ENCODE measurements at regions not wholly inside any gene's neighbourhood (a gene's known extent, or its start where the extent isn't known, plus 50 kb on each side); places are given as distances from the start of the nearest gene placed in this dataset.

GRCh38 chr7:121557034-121557892, 161.2 kb upstream of the FAM3C start (continued):
- TF ChIP-seq RAD21 (IDR thresholded peaks at IDR 0.05; ENCODE audit: low read depth) (0 out of 2 replicates have a peak, but pooled peaks have one; percentile 8), FOSL1 (IDR thresholded peaks at IDR 0.05; ENCODE audit: low read depth) (peak; percentile 85), CEBPB (IDR thresholded peaks at IDR 0.05; ENCODE audit: low read depth) (no peak), CBX3 (IDR thresholded peaks at IDR 0.05; ENCODE audit: low read depth) (peak; percentile 18; the same call in 1 of the 2 replicates), POLR2A (IDR thresholded peaks at IDR 0.05; ENCODE audit: borderline replicate concordance, extremely low read depth, insufficient read depth, insufficient read length) (no peak), SRF (IDR thresholded peaks at IDR 0.05; ENCODE audit: low read depth) (no peak), ELF1 (IDR thresholded peaks at IDR 0.05; ENCODE audit: borderline replicate concordance, low read depth) (no peak), EZH2phosphoT487 (IDR thresholded peaks at IDR 0.05; ENCODE audit: borderline replicate concordance) (no peak), ZFX (IDR thresholded peaks at IDR 0.05) (no peak)

GRCh38 chr7:121555558-121555957, 159.4 kb upstream of the FAM3C start:
- POLR2A ChIA-PET, result no interaction called here
- no peak for ATAC-seq

More at GRCh38 chr7:121555558-121555957, 159.4 kb upstream of the FAM3C start:
- no peak for DNase-seq (ENCODE audit: low read depth, low spot score)
- H3K9me2 ChIP-seq (ENCODE audit: insufficient read depth), result no peaks in the 10 kb centered on the region
- H3K27ac ChIP-seq (ENCODE audit: low read depth, low read length), result no peak overlapping the region
- H3K79me2 ChIP-seq (ENCODE audit: insufficient read depth, low read length), result no peaks in the 10 kb centered on the region
- CTCF ChIA-PET, result no interaction called here
- H3K4me1 ChIP-seq (ENCODE audit: control insufficient read depth in 1 of 2, insufficient read depth in 2 of 2, low read length in 2 of 2), result peaks cover 8 to 24% of the 10 kb centered on the region in 2 experiments; a peak in 2 of 4 replicates
- intact Hi-C loops (cut with micrococcal nuclease), result no loop called here
- H2AFZ ChIP-seq (ENCODE audit: low read depth, low read length, poor library complexity, severe bottlenecking), result peak overlapping the region; percentile 83
- H3K9me3 ChIP-seq (ENCODE audit: control insufficient read depth in 1 of 2, insufficient read depth in 1 of 2, low read depth in 1 of 2, low read length in 2 of 2), result no peaks in the 10 kb centered on the region
- no peaks in the 10 kb centered on the region for H4K20me1 ChIP-seq (ENCODE audit: insufficient read depth)
- no peak for TF ChIP-seq MAX (IDR thresholded peaks at IDR 0.05)
- no peak for TF ChIP-seq EZH2 (IDR thresholded peaks at IDR 0.05)
- TF ChIP-seq ZBTB33 (IDR thresholded peaks at IDR 0.05; ENCODE audit: extremely low read depth, insufficient replicate concordance, low read length), result no peak
- TF ChIP-seq RAD21 (IDR thresholded peaks at IDR 0.05; ENCODE audit: low read depth), result no peak
- TF ChIP-seq EGR1 (IDR thresholded peaks at IDR 0.05; ENCODE audit: low read depth), result no peak
- TF ChIP-seq JUND (IDR thresholded peaks at IDR 0.05), result no peak
- no peak for TF ChIP-seq POLR2A (IDR thresholded peaks at IDR 0.05; ENCODE audit: borderline replicate concordance, extremely low read depth, insufficient read depth, insufficient read length)
- no peak for TF ChIP-seq POLR2AphosphoS5 (IDR thresholded peaks at IDR 0.05; ENCODE audit: low read depth, low read length)
- TF ChIP-seq CBX3 (IDR thresholded peaks at IDR 0.05; ENCODE audit: low read depth), result no peak
- TF ChIP-seq EZH2phosphoT487 (IDR thresholded peaks at IDR 0.05; ENCODE audit: borderline replicate concordance), result no peak
- no peak overlapping the region for H3K4me2 ChIP-seq (ENCODE audit: low read length)
- no peak overlapping the region for H3K4me3 ChIP-seq (replicated peaks in 1 of 2; ENCODE audit: low read depth in 1 of 2, low read length in 2 of 2)
- RAD21 ChIA-PET (ENCODE audit: low non-redundant PET in 1 of 2, low total read pairs in 2 of 2, uncharacterized antibody in 2 of 2, unreplicated experiment in 2 of 2), result no interaction called here
- no peaks in the 10 kb centered on the region for H3K27me3 ChIP-seq (ENCODE audit: insufficient read depth, low read length)
- no TSS peak for BruUV-seq (replicated peaks)
- H3K9ac ChIP-seq (ENCODE audit: low read length), result no peak overlapping the region
- no peaks in the 10 kb centered on the region for H3K36me3 ChIP-seq (ENCODE audit: control insufficient read depth in 1 of 2, insufficient read depth in 2 of 2, low read length in 2 of 2)
